Left renal pelvis (tissue), 4 donors: ENCODE measurements at regions not wholly inside any gene's neighbourhood (a gene's known extent, or its start where the extent isn't known, plus 50 kb on each side); places are given as distances from the start of the nearest gene placed in this dataset.

Source experiments
- DNase-seq, 4 donors: peaks; one replicate each; pipeline ENCODE4 v3.0.0-alpha.2; 2013; ENCODE audit warnings: low read depth in 4 of 4, low spot score in 3 of 4

- DNase-seq, result no peak
These were observed 126.0 kb downstream of the BCOR start for GRCh38 chrX:39971760-39972159.

- DNase-seq, result no peak
These were observed 125.4 kb downstream of the BCOR start for GRCh38 chrX:39972340-39972739.

- no peak for DNase-seq
These were observed 123.9 kb downstream of the BCOR start for GRCh38 chrX:39973810-39974209.

- DNase-seq, result no peak
These were observed 123.5 kb downstream of the BCOR start for GRCh38 chrX:39974270-39974669.

- DNase-seq, result no peak
These were observed 122.4 kb downstream of the BCOR start for GRCh38 chrX:39975101-39975925.

GRCh38 chrX:39981946-39982345, 115.8 kb downstream of the BCOR start:
- no peak for DNase-seq

GRCh38 chrX:39982948-39983347, 114.8 kb downstream of the BCOR start:
- no peak for DNase-seq

GRCh38 chrX:39983715-39984114, 114.0 kb downstream of the BCOR start:
- no peak for DNase-seq

GRCh38 chrX:39984191-39984956, 113.4 kb downstream of the BCOR start:
- DNase-seq, result no peak

- no peak for DNase-seq
These were observed 112.7 kb downstream of the BCOR start for GRCh38 chrX:39985071-39985470.

- no peak for DNase-seq
These were observed 112.2 kb downstream of the BCOR start for GRCh38 chrX:39985551-39985950.

GRCh38 chrX:39988496-39988895, 109.3 kb downstream of the BCOR start:
- no peak for DNase-seq

GRCh38 chrX:39990388-39990787, 107.4 kb downstream of the BCOR start:
- DNase-seq, result no peak

GRCh38 chrX:39992300-39992699, 105.5 kb downstream of the BCOR start:
- DNase-seq, result no peak

- DNase-seq, result no peak
These were observed 102.3 kb downstream of the BCOR start for GRCh38 chrX:39995457-39995856.

- no peak for DNase-seq
These were observed 101.2 kb downstream of the BCOR start for GRCh38 chrX:39996536-39996935.

GRCh38 chrX:39998636-39999406, 98.9 kb downstream of the BCOR start:
- DNase-seq, result no peak
